GM12878 (cell line): ENCODE measurements at regions not wholly inside any gene's neighbourhood (a gene's known extent, or its start where the extent isn't known, plus 50 kb on each side); places are given as distances from the start of the nearest gene placed in this dataset.

Experiments used
- ATAC-seq: fragments of 200-7000 bp; cut with Tn5 transposase; 3 replicates; pipeline ENCODE4 v1.9.1; 2020; ENCODE audit warnings: mild to moderate bottlenecking, moderate library complexity
- BruUV-seq: library from RNA; stranded (reverse); fragments of 400-500 nt; replicated peaks from 2 replicates; lab custom pipeline; 2021; lab: Mats Ljungman, UMichigan
- CTCF ChIA-PET: fragments of 300-600 bp; sonication (Branson Sonifier 250); formaldehyde crosslinking; extraction: SDS; loops from one replicate; lab custom pipeline; 2021; ENCODE audit warnings: inconsistent platforms; lab: Yijun Ruan, JAX
- POLR2A ChIA-PET: fragments of 350-600 bp; formaldehyde crosslinking; extraction: SDS; loops from one replicate; lab custom pipeline; 2021; ENCODE audit warnings: inconsistent platforms; lab: Charles Lee
- RAD21 ChIA-PET: fragments of 300-600 bp; sonication (Branson Sonifier 250); formaldehyde crosslinking; loops from one replicate; lab custom pipeline; 2023; ENCODE audit warnings: antibody characterized with exemption; ENCODE audit not compliant: unreplicated experiment; lab: Charles Lee
- SMC1A ChIA-PET: fragments of 300-600 bp; sonication (Branson Sonifier 250); formaldehyde crosslinking; loops from one replicate; lab custom pipeline; 2023; ENCODE audit not compliant: unreplicated experiment, uncharacterized antibody; lab: Charles Lee
- DNase-seq: peaks from one replicate; pipeline ENCODE4 v3.0.0-alpha.2; 2011; ENCODE audit warnings: low read depth, low spot score
- FAIRE-seq: peaks from 3 replicates; lab custom pipeline; 2011; peaks lifted over from hg19 to GRCh38; lab: Jason Lieb, UNC
- H2AFZ ChIP-seq: 2 replicates; pipeline ENCODE4 v1.6.0; 2011; ENCODE audit warnings: low read depth, low read length, control low read depth; ENCODE audit not compliant: control insufficient read depth
- H3K27ac ChIP-seq: 2 replicates; pipeline ENCODE4 v1.5.1; 2011; ENCODE audit warnings: control low read depth; ENCODE audit not compliant: control insufficient read depth, insufficient read depth
- H3K27me3 ChIP-seq, 2 experiments: replicated peaks in 1 of 2; 2 replicates each; pipeline versions ENCODE4 v1.6.0 to v1.6.1; 2011; ENCODE audit warnings: low read length in 1 of 2; ENCODE audit not compliant: control insufficient read depth in 2 of 2, insufficient read depth in 2 of 2
- H3K36me3 ChIP-seq, 2 experiments: 2 replicates each; pipeline ENCODE4 v1.5.1; 2011; ENCODE audit warnings: low read length in 1 of 2; ENCODE audit not compliant: control insufficient read depth in 2 of 2, insufficient read depth in 2 of 2
- H3K4me1 ChIP-seq: 2 replicates; pipeline ENCODE4 v1.6.1; 2011; ENCODE audit warnings: mild to moderate bottlenecking, low read length, moderate library complexity, mixed read lengths; ENCODE audit not compliant: control insufficient read depth, insufficient read depth
- H3K4me2 ChIP-seq: 2 replicates; pipeline ENCODE4 v1.6.0; 2011; ENCODE audit warnings: control low read depth; ENCODE audit not compliant: control insufficient read depth, insufficient read depth
- H3K4me3 ChIP-seq: fragments of 200-600 bp; sonication (generic); 2 replicates; pipeline ENCODE4 v1.5.1; 2016
- H3K79me2 ChIP-seq: 2 replicates; pipeline ENCODE4 v1.6.0; 2011; ENCODE audit warnings: low read length; ENCODE audit not compliant: control insufficient read depth, insufficient read depth
- H3K9ac ChIP-seq: 2 replicates; pipeline ENCODE4 v1.8.0; 2011; ENCODE audit warnings: low read length, control low read depth, mixed read lengths; ENCODE audit not compliant: control insufficient read depth, insufficient read depth
- H3K9me3 ChIP-seq: replicated peaks from 3 replicates; pipeline ENCODE4 v1.5.1; 2011; ENCODE audit warnings: mild to moderate bottlenecking, low read length; ENCODE audit not compliant: control insufficient read depth, insufficient read depth
- H4K20me1 ChIP-seq: 2 replicates; pipeline ENCODE4 v1.6.0; 2011; ENCODE audit not compliant: control insufficient read depth, insufficient read depth
- BCL11A ChIP-seq: IDR thresholded peaks from 2 replicates; pipeline ENCODE4 v1.6.1; 2011; ENCODE audit warnings: low read depth, low read length
- BHLHE40 ChIP-seq, 2 experiments: fragments of 450-650 bp in 1 of 2; IDR thresholded peaks; 2 replicates each; pipeline ENCODE4 v1.6.1; 2011 to 2017; ENCODE audit warnings: low read depth in 2 of 2, borderline replicate concordance in 1 of 2, improper control_type of control experiment in 1 of 2, low read length in 1 of 2, mild to moderate bottlenecking in 1 of 2
- CREB1 ChIP-seq: IDR thresholded peaks from 2 replicates; pipeline ENCODE4 v1.6.1; 2012; ENCODE audit warnings: low read depth, mild to moderate bottlenecking, inconsistent platforms
- ETV6 ChIP-seq, 2 experiments: fragments of 450-650 bp in 1 of 2; IDR thresholded peaks in 1 of 2; conservative IDR thresholded peaks in 1 of 2; 2 replicates each; pipeline ENCODE4 v1.6.1; 2014; ENCODE audit warnings: antibody characterized with exemption in 1 of 2, borderline replicate concordance in 1 of 2, low read depth in 1 of 2, mild to moderate bottlenecking in 1 of 2, moderate library complexity in 1 of 2
- IRF4 ChIP-seq: IDR thresholded peaks from 2 replicates; pipeline ENCODE4 v1.6.1; 2011; ENCODE audit warnings: low read depth, low read length
- JUND ChIP-seq: IDR thresholded peaks from 2 replicates; pipeline ENCODE4 v1.6.1; 2012; ENCODE audit warnings: low read depth, mild to moderate bottlenecking, low read length, improper control_type of control experiment, moderate library complexity
- KAT2A ChIP-seq: conservative IDR thresholded peaks from 2 replicates; pipeline ENCODE4 v1.6.1; 2011; ENCODE audit warnings: low read depth, low read length; ENCODE audit not compliant: control insufficient read depth
- RUNX3 ChIP-seq: IDR thresholded peaks from 2 replicates; pipeline ENCODE4 v1.6.1; 2012; ENCODE audit warnings: low read length, inconsistent platforms
- SPI1 ChIP-seq: IDR thresholded peaks from 2 replicates; pipeline ENCODE4 v1.6.1; 2011; ENCODE audit warnings: low read depth, mild to moderate bottlenecking, low read length, moderate library complexity, borderline replicate concordance; ENCODE audit not compliant: insufficient read depth
- SREBF1 ChIP-seq: IDR thresholded peaks from 2 replicates; pipeline ENCODE4 v1.6.1; 2012; ENCODE audit warnings: mild to moderate bottlenecking, low read length
- ZNF622 ChIP-seq: fragments of 450-650 bp; IDR thresholded peaks from 2 replicates; pipeline ENCODE4 v1.6.1; 2017; ENCODE audit warnings: mild to moderate bottlenecking, inconsistent platforms
- WGBS: methylation state at CpG from one replicate; pipeline ENCODE4 v1.1.6; 2016; ENCODE audit warnings: low lambda C conversion rate; ENCODE audit not compliant: insufficient replicate concordance, insufficient coverage; ENCODE audit errors: missing lambda C conversion rate; 5-methylcytosine and 5-hydroxymethylcytosine counted together
- in situ Hi-C: fragments of 300-500 bp; cut with MboI; formaldehyde crosslinking; loops from 9 replicates; pipeline ENCODE4 v1.14.3; 2018; ENCODE audit warnings: mixed read lengths
- intact Hi-C: fragments of 100-400 bp; cut with micrococcal nuclease; formaldehyde crosslinking; loops from one replicate; pipeline ENCODE4 v1.14.2; 2022; ENCODE audit not compliant: unreplicated experiment
- TF ChIP-seq, protein P1 (sequence below): fragments of 450-650 bp; conservative IDR thresholded peaks from 2 replicates; pipeline ENCODE4 v1.6.1; 2017; ENCODE audit warnings: mild to moderate bottlenecking, moderate library complexity
- TF ChIP-seq, protein P2 (sequence below): fragments of 450-650 bp; IDR thresholded peaks from 2 replicates; pipeline ENCODE4 v1.6.1; 2014; ENCODE audit warnings: mild to moderate bottlenecking
- TF ChIP-seq, protein P3 (sequence below), 3 experiments: IDR thresholded peaks in 2 of 3; conservative IDR thresholded peaks in 1 of 3; 2 replicates each; pipeline ENCODE4 v1.5.1; 2011; ENCODE audit warnings: low read depth in 3 of 3, low read length in 3 of 3, mild to moderate bottlenecking in 3 of 3, control low read depth in 2 of 3, moderate library complexity in 2 of 3, inconsistent platforms in 1 of 3, mixed read lengths in 1 of 3; ENCODE audit not compliant: control insufficient read depth in 2 of 3, insufficient read depth in 1 of 3; ENCODE audit errors: extremely low read depth in 1 of 3

DNA sequence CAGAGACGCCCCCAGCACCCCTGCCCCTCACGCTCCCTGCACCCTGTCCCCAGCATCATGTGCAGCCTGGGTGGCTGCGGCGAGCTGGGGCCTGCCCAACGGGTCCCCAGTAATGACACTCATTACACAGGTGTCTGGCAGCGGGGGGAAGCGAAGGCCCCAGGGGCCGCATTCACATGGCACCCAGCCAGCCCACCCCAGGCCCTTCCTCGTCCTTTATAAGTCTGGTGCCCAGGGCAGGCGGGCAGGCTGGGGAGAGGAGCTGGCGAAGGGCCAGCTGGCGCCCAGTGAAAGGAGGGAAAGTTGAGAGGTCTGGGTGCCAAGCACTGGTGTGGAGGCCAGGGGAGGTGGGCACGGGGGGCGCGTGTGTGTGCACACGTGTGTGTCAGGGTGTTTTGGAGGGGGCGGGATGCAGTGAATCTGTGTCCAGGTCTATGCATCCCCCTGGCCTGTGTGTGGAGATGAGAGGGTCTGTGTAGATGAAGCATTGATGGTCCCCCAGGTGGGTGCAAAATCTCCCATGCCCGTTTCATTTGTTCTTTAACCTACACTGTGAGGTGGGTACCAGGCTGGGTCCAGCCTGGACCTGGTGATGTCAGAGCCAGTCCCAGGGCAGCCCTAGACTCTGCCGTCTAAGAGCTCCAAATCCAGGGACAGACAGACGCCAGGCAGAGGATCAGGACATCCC is 105.3 kb downstream of the CEBPB start:
- FAIRE-seq (no peak), ATAC-seq (no peak), DNase-seq (no peak)
- no peak overlapping the region for H2AFZ ChIP-seq
- H3K9me3 ChIP-seq, result no peaks in the 10 kb centered on the region
- H3K4me1 ChIP-seq, result peaks cover 3% of the 10 kb centered on the region
- H3K4me2 ChIP-seq, result no peak overlapping the region
- POLR2A ChIA-PET, result no interaction called here
- no peak overlapping the region for H3K9ac ChIP-seq
- no peak overlapping the region for H3K27ac ChIP-seq
- in situ Hi-C loops, result no loop called here
- H3K27me3 ChIP-seq, result no peaks in the 10 kb centered on the region
- WGBS, result 52% methylated on average over 19 of the region's 20 CpGs
- SMC1A ChIA-PET, result no interaction called here
- no TSS peak for BruUV-seq
- CTCF ChIA-PET, result no interaction called here
- TF ChIP-seq JUND (no peak), SREBF1 (no peak), BHLHE40 (IDR thresholded peaks at IDR 0.05; ENCODE audit: borderline replicate concordance in 1 of 2, low read depth in 2 of 2, low read length in 1 of 2) (no peak), RUNX3 (no peak), KAT2A (no peak), ZNF622 (no peak), CREB1 (no peak), IRF4 (no peak), SPI1 (no peak), BCL11A (no peak), ETV6 (conservative IDR thresholded peaks at IDR 0.05 in 1 of 2, IDR thresholded peaks at IDR 0.05 in 1 of 2; ENCODE audit: borderline replicate concordance in 1 of 2, low read depth in 1 of 2) (no peak)
- TF ChIP-seq, protein P1, sequence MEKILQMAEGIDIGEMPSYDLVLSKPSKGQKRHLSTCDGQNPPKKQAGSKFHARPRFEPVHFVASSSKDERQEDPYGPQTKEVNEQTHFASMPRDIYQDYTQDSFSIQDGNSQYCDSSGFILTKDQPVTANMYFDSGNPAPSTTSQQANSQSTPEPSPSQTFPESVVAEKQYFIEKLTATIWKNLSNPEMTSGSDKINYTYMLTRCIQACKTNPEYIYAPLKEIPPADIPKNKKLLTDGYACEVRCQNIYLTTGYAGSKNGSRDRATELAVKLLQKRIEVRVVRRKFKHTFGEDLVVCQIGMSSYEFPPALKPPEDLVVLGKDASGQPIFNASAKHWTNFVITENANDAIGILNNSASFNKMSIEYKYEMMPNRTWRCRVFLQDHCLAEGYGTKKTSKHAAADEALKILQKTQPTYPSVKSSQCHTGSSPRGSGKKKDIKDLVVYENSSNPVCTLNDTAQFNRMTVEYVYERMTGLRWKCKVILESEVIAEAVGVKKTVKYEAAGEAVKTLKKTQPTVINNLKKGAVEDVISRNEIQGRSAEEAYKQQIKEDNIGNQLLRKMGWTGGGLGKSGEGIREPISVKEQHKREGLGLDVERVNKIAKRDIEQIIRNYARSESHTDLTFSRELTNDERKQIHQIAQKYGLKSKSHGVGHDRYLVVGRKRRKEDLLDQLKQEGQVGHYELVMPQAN, result no peak
- TF ChIP-seq, protein P2, sequence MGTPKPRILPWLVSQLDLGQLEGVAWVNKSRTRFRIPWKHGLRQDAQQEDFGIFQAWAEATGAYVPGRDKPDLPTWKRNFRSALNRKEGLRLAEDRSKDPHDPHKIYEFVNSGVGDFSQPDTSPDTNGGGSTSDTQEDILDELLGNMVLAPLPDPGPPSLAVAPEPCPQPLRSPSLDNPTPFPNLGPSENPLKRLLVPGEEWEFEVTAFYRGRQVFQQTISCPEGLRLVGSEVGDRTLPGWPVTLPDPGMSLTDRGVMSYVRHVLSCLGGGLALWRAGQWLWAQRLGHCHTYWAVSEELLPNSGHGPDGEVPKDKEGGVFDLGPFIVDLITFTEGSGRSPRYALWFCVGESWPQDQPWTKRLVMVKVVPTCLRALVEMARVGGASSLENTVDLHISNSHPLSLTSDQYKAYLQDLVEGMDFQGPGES, result no peak
- TF ChIP-seq, protein P3, sequence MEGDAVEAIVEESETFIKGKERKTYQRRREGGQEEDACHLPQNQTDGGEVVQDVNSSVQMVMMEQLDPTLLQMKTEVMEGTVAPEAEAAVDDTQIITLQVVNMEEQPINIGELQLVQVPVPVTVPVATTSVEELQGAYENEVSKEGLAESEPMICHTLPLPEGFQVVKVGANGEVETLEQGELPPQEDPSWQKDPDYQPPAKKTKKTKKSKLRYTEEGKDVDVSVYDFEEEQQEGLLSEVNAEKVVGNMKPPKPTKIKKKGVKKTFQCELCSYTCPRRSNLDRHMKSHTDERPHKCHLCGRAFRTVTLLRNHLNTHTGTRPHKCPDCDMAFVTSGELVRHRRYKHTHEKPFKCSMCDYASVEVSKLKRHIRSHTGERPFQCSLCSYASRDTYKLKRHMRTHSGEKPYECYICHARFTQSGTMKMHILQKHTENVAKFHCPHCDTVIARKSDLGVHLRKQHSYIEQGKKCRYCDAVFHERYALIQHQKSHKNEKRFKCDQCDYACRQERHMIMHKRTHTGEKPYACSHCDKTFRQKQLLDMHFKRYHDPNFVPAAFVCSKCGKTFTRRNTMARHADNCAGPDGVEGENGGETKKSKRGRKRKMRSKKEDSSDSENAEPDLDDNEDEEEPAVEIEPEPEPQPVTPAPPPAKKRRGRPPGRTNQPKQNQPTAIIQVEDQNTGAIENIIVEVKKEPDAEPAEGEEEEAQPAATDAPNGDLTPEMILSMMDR (IDR thresholded peaks at IDR 0.05 in 2 of 3, conservative IDR thresholded peaks at IDR 0.05 in 1 of 3; ENCODE audit: control insufficient read depth in 2 of 3, extremely low read depth in 1 of 3, insufficient read depth in 1 of 3, low read depth in 3 of 3, low read length in 3 of 3), result no peak
- TF ChIP-seq, all 136 proteins: peak for 0
- RAD21 ChIA-PET, result no interaction called here
- no peaks in the 10 kb centered on the region for H3K79me2 ChIP-seq
- H3K36me3 ChIP-seq, result no peaks in the 10 kb centered on the region
- no peak overlapping the region for H3K4me3 ChIP-seq
- intact Hi-C loops, result no loop called here
- no peaks in the 10 kb centered on the region for H4K20me1 ChIP-seq
